ENCODE measurements at regions not wholly inside any gene's neighbourhood (a gene's known extent, or its start where the extent isn't known, plus 50 kb on each side); places are given as distances from the start of the nearest gene placed in this dataset.

DNA sequence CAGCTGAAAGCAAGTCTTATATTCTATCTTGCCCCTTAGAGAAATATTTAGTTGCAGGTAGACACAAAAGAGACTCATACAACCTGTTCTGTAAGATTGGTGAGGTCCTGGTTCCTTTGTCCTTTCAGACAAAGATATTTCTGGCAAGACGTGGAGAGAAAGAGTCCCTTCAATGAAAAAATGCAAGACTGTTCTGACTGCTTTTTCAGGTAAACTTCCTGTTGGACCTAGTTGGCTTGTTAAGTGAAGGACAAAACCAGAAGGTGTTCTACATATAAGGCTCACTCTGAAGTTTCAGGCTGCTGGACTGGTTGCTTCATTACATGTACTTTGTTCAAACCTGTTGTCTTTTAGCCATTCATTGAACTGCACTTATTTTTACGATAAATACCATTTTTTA, 119.0 kb upstream of the PTPRZ1 start:
- TF ChIP-seq, protein P1, sequence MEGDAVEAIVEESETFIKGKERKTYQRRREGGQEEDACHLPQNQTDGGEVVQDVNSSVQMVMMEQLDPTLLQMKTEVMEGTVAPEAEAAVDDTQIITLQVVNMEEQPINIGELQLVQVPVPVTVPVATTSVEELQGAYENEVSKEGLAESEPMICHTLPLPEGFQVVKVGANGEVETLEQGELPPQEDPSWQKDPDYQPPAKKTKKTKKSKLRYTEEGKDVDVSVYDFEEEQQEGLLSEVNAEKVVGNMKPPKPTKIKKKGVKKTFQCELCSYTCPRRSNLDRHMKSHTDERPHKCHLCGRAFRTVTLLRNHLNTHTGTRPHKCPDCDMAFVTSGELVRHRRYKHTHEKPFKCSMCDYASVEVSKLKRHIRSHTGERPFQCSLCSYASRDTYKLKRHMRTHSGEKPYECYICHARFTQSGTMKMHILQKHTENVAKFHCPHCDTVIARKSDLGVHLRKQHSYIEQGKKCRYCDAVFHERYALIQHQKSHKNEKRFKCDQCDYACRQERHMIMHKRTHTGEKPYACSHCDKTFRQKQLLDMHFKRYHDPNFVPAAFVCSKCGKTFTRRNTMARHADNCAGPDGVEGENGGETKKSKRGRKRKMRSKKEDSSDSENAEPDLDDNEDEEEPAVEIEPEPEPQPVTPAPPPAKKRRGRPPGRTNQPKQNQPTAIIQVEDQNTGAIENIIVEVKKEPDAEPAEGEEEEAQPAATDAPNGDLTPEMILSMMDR (IDR thresholded peaks at IDR 0.05) = no peak
- no peak for TF ChIP-seq EP300 (IDR thresholded peaks at IDR 0.05; ENCODE audit: borderline replicate concordance in 1 of 2, low read depth in 1 of 2, low read length in 1 of 2)

All from SK-N-SH (cell line).